T47D (cell line): ENCODE measurements at regions not wholly inside any gene's neighbourhood (a gene's known extent, or its start where the extent isn't known, plus 50 kb on each side); places are given as distances from the start of the nearest gene placed in this dataset.
"Not testable (repeated sequence)": the region's sequence is repeated elsewhere in the genome, so short reads cannot be mapped to it uniquely, and the experiment has no call there.

Experiments used
- DNase-seq, 2 experiments: peaks; one replicate each; pipeline versions ENCODE4 v3.0.0 to v3.0.0-alpha.2; 2011 to 2012; ENCODE audit warnings: low read depth in 1 of 2, low spot score in 1 of 2
- JUND ChIP-seq: IDR thresholded peaks from 2 replicates; pipeline ENCODE4 v1.6.1; 2012; ENCODE audit warnings: low read depth
- in situ Hi-C: cut with HindIII; loops from 2 replicates; pipeline ENCODE4 v1.10.0; 2016; ENCODE audit warnings: low sequenced_read_pairs, low pct_unique_long_range_greater_than_20kb

- TF ChIP-seq JUND, result no peak
- in situ Hi-C loops, result no loop called here
- DNase-seq, result no peak
Observed at GRCh38 chr16:77093999-77094398, 97.0 kb upstream of the MON1B start.

- in situ Hi-C loops, result no loop called here
- TF ChIP-seq JUND, result no peak
- no peak for DNase-seq
Observed at GRCh38 chr16:77111056-77111565, 79.9 kb upstream of the MON1B start.

GRCh38 chr16:77112746-77113145, 78.2 kb upstream of the MON1B start:
- in situ Hi-C loops, result no loop called here
- TF ChIP-seq JUND, result no peak
- no peak for DNase-seq

- no peak for TF ChIP-seq JUND
- in situ Hi-C loops, result no loop called here
- no peak for DNase-seq
Observed at GRCh38 chr16:77113835-77114234, 77.2 kb upstream of the MON1B start.

GRCh38 chr16:77114361-77114760, 76.6 kb upstream of the MON1B start:
- DNase-seq, in situ Hi-C loops: not testable (repeated sequence)

- in situ Hi-C loops, result no loop called here
- no peak for DNase-seq
- TF ChIP-seq JUND, result no peak
Observed at GRCh38 chr16:77116856-77117255, 74.1 kb upstream of the MON1B start.

GRCh38 chr16:77117707-77118106, 73.3 kb upstream of the MON1B start:
- TF ChIP-seq JUND, result no peak
- DNase-seq, result no peak
- in situ Hi-C loops, result no loop called here

- no peak for TF ChIP-seq JUND
- DNase-seq, result no peak
- in situ Hi-C loops, result no loop called here
Observed at GRCh38 chr16:77131398-77131797, 59.6 kb upstream of the MON1B start.

- in situ Hi-C loops, result no loop called here
- TF ChIP-seq JUND, result no peak
Observed at GRCh38 chr16:77132051-77132618, 58.9 kb upstream of the MON1B start.

GRCh38 chr16:77133706-77134105, 57.3 kb upstream of the MON1B start:
- no peak for DNase-seq

More at GRCh38 chr16:77132051-77132618, 58.9 kb upstream of the MON1B start:
- DNase-seq, result no peak

GRCh38 chr16:77137045-77137444, 53.9 kb upstream of the MON1B start:
- in situ Hi-C loops, result no loop called here
- DNase-seq, result no peak
- no peak for TF ChIP-seq JUND

More at GRCh38 chr16:77133706-77134105, 57.3 kb upstream of the MON1B start:
- TF ChIP-seq JUND, result no peak
- in situ Hi-C loops, result no loop called here
